ENCODE measurements at regions not wholly inside any gene's neighbourhood (a gene's known extent, or its start where the extent isn't known, plus 50 kb on each side); places are given as distances from the start of the nearest gene placed in this dataset.
"Not testable (repeated sequence)": the region's sequence is repeated elsewhere in the genome, so short reads cannot be mapped to it uniquely, and the experiment has no call there.

GRCh38 chr6:141460245-141460644 is 672.5 kb upstream of the GJE1 start:
- H3K27ac Mint-ChIP-seq; H3K9me3 Mint-ChIP-seq; intact Hi-C loops (cut with micrococcal nuclease); H3K36me3 Mint-ChIP-seq; CTCF ChIA-PET; DNase-seq; POLR2A ChIA-PET; H3K27me3 Mint-ChIP-seq; H3K4me3 Mint-ChIP-seq: not testable (repeated sequence)
- peaks cover 13% of the 10 kb centered on the region for H3K4me1 Mint-ChIP-seq (ENCODE audit: low read depth)

- H3K27me3 Mint-ChIP-seq; H3K4me3 Mint-ChIP-seq; H3K27ac Mint-ChIP-seq; H3K4me1 Mint-ChIP-seq (ENCODE audit: low read depth); intact Hi-C loops (cut with micrococcal nuclease); CTCF ChIA-PET; H3K36me3 Mint-ChIP-seq; POLR2A ChIA-PET; DNase-seq; H3K9me3 Mint-ChIP-seq: not testable (repeated sequence)
Observed at GRCh38 chr6:141457984-141458383, 674.7 kb upstream of the GJE1 start.

- no peak for DNase-seq
- Mint-ChIP-seq H3K9me3 (no peaks in the 10 kb centered on the region), H3K36me3 (no peaks in the 10 kb centered on the region), H3K27me3 (no peaks in the 10 kb centered on the region), H3K4me1 (ENCODE audit: low read depth) (no peaks in the 10 kb centered on the region), H3K27ac (no peak overlapping the region), H3K4me3 (no peak overlapping the region)
- ChIA-PET POLR2A (no interaction called here), CTCF (no interaction called here)
- intact Hi-C loops (cut with micrococcal nuclease): no loop called here
Observed at GRCh38 chr6:141452354-141452686, 680.4 kb upstream of the GJE1 start.

GRCh38 chr6:141451511-141452353 is 681.0 kb upstream of the GJE1 start:
- CTCF ChIA-PET: no interaction called here

GRCh38 chr6:141451181-141451510 is 681.6 kb upstream of the GJE1 start:
- no peak for DNase-seq
- POLR2A ChIA-PET: no interaction called here
- Mint-ChIP-seq H3K36me3 (no peaks in the 10 kb centered on the region), H3K9me3 (no peaks in the 10 kb centered on the region), H3K27me3 (peaks cover 1% of the 10 kb centered on the region), H3K4me3 (no peak overlapping the region), H3K4me1 (ENCODE audit: low read depth) (no peaks in the 10 kb centered on the region), H3K27ac (no peak overlapping the region)
- CTCF ChIA-PET: no interaction called here
- intact Hi-C loops (cut with micrococcal nuclease): no loop called here

More at GRCh38 chr6:141451511-141452353, 681.0 kb upstream of the GJE1 start:
- H3K4me1 Mint-ChIP-seq (ENCODE audit: low read depth): no peaks in the 10 kb centered on the region
- no peaks in the 10 kb centered on the region for H3K9me3 Mint-ChIP-seq
- DNase-seq: no peak
- intact Hi-C loops (cut with micrococcal nuclease): no loop called here
- no peak overlapping the region for H3K4me3 Mint-ChIP-seq
- no peaks in the 10 kb centered on the region for H3K27me3 Mint-ChIP-seq
- no peaks in the 10 kb centered on the region for H3K36me3 Mint-ChIP-seq
- no peak overlapping the region for H3K27ac Mint-ChIP-seq
- POLR2A ChIA-PET: no interaction called here

- Mint-ChIP-seq H3K36me3 (no peaks in the 10 kb centered on the region), H3K4me3 (no peak overlapping the region), H3K4me1 (ENCODE audit: low read depth) (no peaks in the 10 kb centered on the region), H3K27ac (no peak overlapping the region), H3K9me3 (no peaks in the 10 kb centered on the region), H3K27me3 (peaks cover 1% of the 10 kb centered on the region)
- DNase-seq: no peak
- intact Hi-C loops (cut with micrococcal nuclease): no loop called here
- CTCF ChIA-PET: no interaction called here
- POLR2A ChIA-PET: no interaction called here
Observed at GRCh38 chr6:141445928-141446628, 686.6 kb upstream of the GJE1 start.

- Mint-ChIP-seq H3K27me3 (peaks cover 1% of the 10 kb centered on the region), H3K27ac (no peak overlapping the region), H3K4me1 (ENCODE audit: low read depth) (no peaks in the 10 kb centered on the region), H3K4me3 (no peak overlapping the region), H3K36me3 (no peaks in the 10 kb centered on the region), H3K9me3 (no peaks in the 10 kb centered on the region)
- no peak for DNase-seq
- ChIA-PET POLR2A (no interaction called here), CTCF (no interaction called here)
- intact Hi-C loops (cut with micrococcal nuclease): no loop called here
Observed at GRCh38 chr6:141443668-141444289, 688.9 kb upstream of the GJE1 start.

- Mint-ChIP-seq H3K9me3 (no peaks in the 10 kb centered on the region), H3K4me3 (no peak overlapping the region), H3K4me1 (ENCODE audit: low read depth) (no peaks in the 10 kb centered on the region), H3K36me3 (no peaks in the 10 kb centered on the region), H3K27ac (no peak overlapping the region), H3K27me3 (peaks cover 1% of the 10 kb centered on the region)
- CTCF ChIA-PET: no interaction called here
- POLR2A ChIA-PET: no interaction called here
- intact Hi-C loops (cut with micrococcal nuclease): no loop called here
- no peak for DNase-seq
Observed at GRCh38 chr6:141443032-141443431, 689.7 kb upstream of the GJE1 start.

GRCh38 chr6:141439513-141439912 is 693.2 kb upstream of the GJE1 start:
- H3K27me3 Mint-ChIP-seq: no peaks in the 10 kb centered on the region
- no peaks in the 10 kb centered on the region for H3K9me3 Mint-ChIP-seq
- intact Hi-C loops (cut with micrococcal nuclease): no loop called here
- DNase-seq: no peak
- no peak overlapping the region for H3K27ac Mint-ChIP-seq
- H3K4me1 Mint-ChIP-seq (ENCODE audit: low read depth): no peaks in the 10 kb centered on the region
- no peaks in the 10 kb centered on the region for H3K36me3 Mint-ChIP-seq
- ChIA-PET POLR2A (no interaction called here), CTCF (no interaction called here)
- H3K4me3 Mint-ChIP-seq: no peak overlapping the region

GRCh38 chr6:141437685-141438084 is 695.0 kb upstream of the GJE1 start:
- no peaks in the 10 kb centered on the region for H3K4me1 Mint-ChIP-seq (ENCODE audit: low read depth)
- H3K27me3 Mint-ChIP-seq: no peaks in the 10 kb centered on the region
- H3K4me3 Mint-ChIP-seq: no peak overlapping the region
- intact Hi-C loops (cut with micrococcal nuclease): no loop called here
- CTCF ChIA-PET: no interaction called here
- H3K36me3 Mint-ChIP-seq: no peaks in the 10 kb centered on the region
- no peak overlapping the region for H3K27ac Mint-ChIP-seq
- POLR2A ChIA-PET: no interaction called here
- no peaks in the 10 kb centered on the region for H3K9me3 Mint-ChIP-seq
- no peak for DNase-seq

GRCh38 chr6:141437011-141437410 is 695.7 kb upstream of the GJE1 start:
- no peak overlapping the region for H3K27ac Mint-ChIP-seq
- POLR2A ChIA-PET: no interaction called here
- H3K4me1 Mint-ChIP-seq (ENCODE audit: low read depth): no peaks in the 10 kb centered on the region
- H3K36me3 Mint-ChIP-seq: no peaks in the 10 kb centered on the region
- intact Hi-C loops (cut with micrococcal nuclease): no loop called here
- H3K27me3 Mint-ChIP-seq: no peaks in the 10 kb centered on the region
- CTCF ChIA-PET: no interaction called here
- H3K4me3 Mint-ChIP-seq: no peak overlapping the region
- no peak for DNase-seq
- H3K9me3 Mint-ChIP-seq: no peaks in the 10 kb centered on the region

- POLR2A ChIA-PET: interaction anchor here (0.6 kb wide), 1 partner anchor 58 kb away, joined by 3 read pairs; no protein-coding TSS in a partner anchor
- intact Hi-C loops (cut with micrococcal nuclease): no loop called here
Observed at GRCh38 chr6:141426400-141426980, 706.2 kb upstream of the GJE1 start.

More at GRCh38 chr6:141426400-141426980, 706.2 kb upstream of the GJE1 start:
- Mint-ChIP-seq H3K4me1 (ENCODE audit: low read depth) (no peaks in the 10 kb centered on the region), H3K9me3 (peaks cover 18% of the 10 kb centered on the region), H3K27ac (no peak overlapping the region), H3K4me3 (no peak overlapping the region), H3K36me3 (peaks cover 14% of the 10 kb centered on the region), H3K27me3 (peaks cover 4% of the 10 kb centered on the region)
- DNase-seq: no peak
- CTCF ChIA-PET: no interaction called here
